Spinal cord (tissue), 9 donors: ENCODE measurements at regions not wholly inside any gene's neighbourhood (a gene's known extent, or its start where the extent isn't known, plus 50 kb on each side); places are given as distances from the start of the nearest gene placed in this dataset.
"Not testable (repeated sequence)": the region's sequence is repeated elsewhere in the genome, so short reads cannot be mapped to it uniquely, and the experiment has no call there.

Source experiments
- DNase-seq, 6 donors: peaks; one replicate each; pipeline versions ENCODE4 v3.0.0 to v3.0.0-alpha.2; 2013 to 2015; ENCODE audit warnings: low spot score in 6 of 6, low read depth in 4 of 6
- H3K27ac ChIP-seq: one replicate; pipeline ENCODE4 v1.5.1; 2013; ENCODE audit warnings: low read depth, low read length, control low read depth
- H3K27me3 ChIP-seq: one replicate; pipeline ENCODE4 v1.6.1; 2013; ENCODE audit warnings: low read length; ENCODE audit not compliant: control insufficient read depth, insufficient read depth
- H3K36me3 ChIP-seq: one replicate; pipeline ENCODE4 v1.6.1; 2013; ENCODE audit warnings: low read length; ENCODE audit not compliant: control insufficient read depth, insufficient read depth
- H3K4me1 ChIP-seq: one replicate; pipeline ENCODE4 v1.6.1; 2013; ENCODE audit warnings: low read length; ENCODE audit not compliant: control insufficient read depth, insufficient read depth
- H3K4me3 ChIP-seq: one replicate; pipeline ENCODE4 v1.5.1; 2013; ENCODE audit warnings: low read depth, low read length, control low read depth
- H3K9me3 ChIP-seq: one replicate; pipeline ENCODE4 v1.6.1; 2013; ENCODE audit warnings: low read length; ENCODE audit not compliant: control insufficient read depth, insufficient read depth
- WGBS: methylation state at CpG from one replicate; pipeline ENCODE4 v1.1.5; 2013; ENCODE audit warnings: missing lambda C conversion rate; ENCODE audit not compliant: insufficient coverage; 5-methylcytosine and 5-hydroxymethylcytosine counted together
- donor health status: healthy.

- DNase-seq: no peak
- WGBS: no CpG with 5 or more reads among the region's 2 CpGs
- no peak overlapping the region for H3K4me3 ChIP-seq
- no peak overlapping the region for H3K27ac ChIP-seq
- H3K36me3 ChIP-seq: no peaks in the 10 kb centered on the region
- H3K9me3 ChIP-seq: no peaks in the 10 kb centered on the region
- H3K4me1 ChIP-seq: no peaks in the 10 kb centered on the region
- no peaks in the 10 kb centered on the region for H3K27me3 ChIP-seq
Observed at GRCh38 chr18:46224181-46224775, 120.1 kb downstream of the HAUS1 start.

DNA sequence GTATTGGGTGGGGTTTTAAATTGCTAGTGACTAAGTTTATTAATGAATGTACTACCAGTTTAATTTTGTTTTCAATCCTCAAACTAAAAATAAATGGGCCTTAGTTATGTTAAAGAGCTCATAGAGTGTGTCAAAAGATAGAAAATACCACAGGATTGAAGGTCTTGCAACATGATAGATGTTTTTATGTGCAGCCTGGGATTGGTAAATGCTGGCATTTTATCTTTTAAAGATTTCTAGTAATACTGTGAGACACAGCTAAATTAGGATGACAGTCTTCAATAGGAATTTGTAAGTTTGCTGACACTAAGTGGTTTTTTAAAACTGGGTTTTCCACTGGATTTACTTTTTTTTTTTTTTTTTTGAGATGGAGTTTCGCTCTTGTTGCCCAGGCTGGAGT, 122.3 kb downstream of the HAUS1 start:
- no peak overlapping the region for H3K27ac ChIP-seq
- DNase-seq: no peak
- no peaks in the 10 kb centered on the region for H3K4me1 ChIP-seq
- WGBS: no CpG with 5 or more reads among the region's 1 CpG
- H3K9me3 ChIP-seq: no peaks in the 10 kb centered on the region
- no peak overlapping the region for H3K4me3 ChIP-seq
- H3K27me3 ChIP-seq: no peaks in the 10 kb centered on the region
- H3K36me3 ChIP-seq: no peaks in the 10 kb centered on the region

GRCh38 chr18:46229641-46230040, 125.5 kb downstream of the HAUS1 start:
- H3K9me3 ChIP-seq, H3K27me3 ChIP-seq, H3K4me1 ChIP-seq, H3K27ac ChIP-seq, H3K4me3 ChIP-seq, DNase-seq, H3K36me3 ChIP-seq: not testable (repeated sequence)
- 100% methylated on average over 7 of the region's 11 CpGs for WGBS

DNA sequence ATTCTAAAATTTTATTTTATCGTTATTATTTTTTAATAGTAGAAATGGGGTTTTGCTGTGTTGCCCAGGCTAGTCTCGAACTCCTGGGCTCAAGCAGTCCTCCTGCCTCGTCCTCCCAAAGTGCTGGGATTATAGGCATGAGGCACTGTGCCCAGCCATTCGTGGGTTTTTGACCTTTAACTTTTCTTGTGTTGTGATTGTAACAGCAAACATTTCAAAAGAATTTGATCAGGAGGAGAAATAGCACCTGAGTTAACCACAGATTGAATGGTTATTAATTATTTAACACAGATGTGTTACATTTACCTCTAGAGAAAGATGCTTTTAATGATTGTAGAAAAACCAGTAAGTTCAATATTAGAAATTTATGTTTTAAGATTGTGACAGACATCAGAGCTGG, 132.0 kb downstream of the HAUS1 start:
- no peak for DNase-seq
- Histone ChIP-seq H3K27me3 (no peaks in the 10 kb centered on the region), H3K36me3 (no peaks in the 10 kb centered on the region), H3K9me3 (no peaks in the 10 kb centered on the region), H3K27ac (no peak overlapping the region), H3K4me1 (no peaks in the 10 kb centered on the region), H3K4me3 (no peak overlapping the region)
- no CpG with 5 or more reads among the region's 4 CpGs for WGBS

DNA sequence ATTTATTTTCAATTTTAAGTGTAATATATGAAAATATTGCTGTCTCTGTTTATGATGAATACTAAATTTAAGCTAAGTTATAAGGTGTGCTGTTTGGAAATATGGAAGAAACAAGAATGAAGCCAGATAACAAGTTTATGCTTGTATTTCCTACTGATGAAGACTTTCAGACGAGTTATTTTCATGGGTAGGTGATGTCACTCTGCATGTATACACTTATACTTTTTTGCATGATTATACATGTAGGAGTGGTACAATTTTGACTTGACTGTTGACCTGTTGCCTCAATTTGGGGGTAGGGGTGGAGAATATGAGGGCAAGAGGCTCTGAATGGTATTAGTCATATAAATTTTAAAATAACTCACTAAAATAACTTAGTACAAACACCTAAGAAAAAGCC, 133.7 kb downstream of the HAUS1 start:
- no peaks in the 10 kb centered on the region for H3K27me3 ChIP-seq
- DNase-seq: no peak
- no peaks in the 10 kb centered on the region for H3K36me3 ChIP-seq
- WGBS: no CpG with 5 or more reads among the region's 1 CpG
- H3K4me1 ChIP-seq: no peaks in the 10 kb centered on the region
- no peak overlapping the region for H3K4me3 ChIP-seq
- H3K27ac ChIP-seq: no peak overlapping the region
- no peaks in the 10 kb centered on the region for H3K9me3 ChIP-seq

DNA sequence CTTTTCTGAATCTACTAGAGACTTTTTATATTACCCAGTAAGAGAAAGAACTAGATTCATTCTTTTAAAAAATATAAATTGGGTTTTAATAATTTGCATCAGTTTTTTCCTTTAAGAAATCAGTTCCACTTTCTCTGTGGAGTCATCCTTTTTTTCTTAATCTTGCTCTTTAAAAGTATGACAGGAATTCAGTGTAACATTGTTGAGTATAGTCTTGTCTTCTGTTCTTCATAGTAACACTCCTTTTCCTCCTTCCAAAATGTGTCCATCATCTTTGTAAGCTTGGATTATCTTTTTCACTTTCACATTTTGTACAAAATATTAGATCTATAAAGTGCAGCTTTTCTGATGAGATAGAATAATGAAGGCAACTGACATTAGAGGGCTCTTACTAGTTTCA, 135.4 kb downstream of the HAUS1 start:
- Histone ChIP-seq H3K27ac (no peak overlapping the region), H3K27me3 (no peaks in the 10 kb centered on the region), H3K4me3 (no peak overlapping the region), H3K4me1 (no peaks in the 10 kb centered on the region), H3K36me3 (no peaks in the 10 kb centered on the region), H3K9me3 (no peaks in the 10 kb centered on the region)
- no peak for DNase-seq

DNA sequence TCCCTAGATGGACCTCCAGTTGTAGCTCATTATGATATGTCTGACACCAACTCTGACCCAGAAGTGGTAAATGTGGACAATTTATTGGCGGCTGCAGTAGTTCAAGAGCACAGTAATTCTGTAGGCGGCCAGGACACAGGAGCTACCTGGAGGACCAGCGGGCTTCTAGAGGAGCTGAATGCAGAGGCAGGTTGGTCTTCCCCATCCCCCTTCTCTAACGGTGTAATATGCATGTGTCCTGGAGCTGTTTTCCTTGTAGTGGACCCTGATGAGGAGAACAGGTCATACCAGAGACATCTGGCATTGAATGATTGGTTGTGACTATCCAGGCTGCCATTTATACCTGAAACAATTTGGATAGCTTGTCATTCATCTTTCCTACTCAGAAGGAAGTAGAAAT, 135.8 kb downstream of the HAUS1 start:
- Histone ChIP-seq H3K4me3 (no peak overlapping the region), H3K36me3 (no peaks in the 10 kb centered on the region), H3K9me3 (no peaks in the 10 kb centered on the region), H3K4me1 (no peaks in the 10 kb centered on the region), H3K27me3 (no peaks in the 10 kb centered on the region), H3K27ac (no peak overlapping the region)
- WGBS: 100% methylated on average over 1 of the region's 4 CpGs
- DNase-seq: no peak

- not testable (repeated sequence) for H3K4me1 ChIP-seq, H3K36me3 ChIP-seq, H3K4me3 ChIP-seq, DNase-seq, H3K27me3 ChIP-seq, H3K27ac ChIP-seq, H3K9me3 ChIP-seq
- no CpG with 5 or more reads among the region's 7 CpGs for WGBS
Observed at GRCh38 chr18:46241393-46241792, 137.2 kb downstream of the HAUS1 start.

DNA sequence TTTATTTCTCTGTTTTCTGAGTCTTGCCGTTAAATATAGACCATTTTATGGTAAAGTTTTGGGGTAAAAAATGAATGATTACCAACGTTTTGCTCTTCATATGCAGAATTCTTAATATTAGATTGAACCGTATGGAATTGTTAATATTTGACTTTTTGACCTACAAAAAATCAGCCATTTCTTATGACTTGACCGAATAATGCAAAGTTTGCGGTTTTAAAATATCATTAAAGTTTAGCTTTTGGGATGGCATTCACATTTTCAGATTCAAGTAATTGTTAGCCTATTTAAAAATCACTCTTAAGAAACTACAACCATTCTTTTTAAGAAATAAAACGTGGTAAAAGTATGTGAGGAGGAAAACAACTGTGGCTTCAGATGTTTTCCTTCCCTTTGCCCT, 138.0 kb downstream of the HAUS1 start:
- WGBS: no CpG with 5 or more reads among the region's 6 CpGs
- DNase-seq: no peak
- H3K27me3 ChIP-seq: no peaks in the 10 kb centered on the region
- H3K36me3 ChIP-seq: no peaks in the 10 kb centered on the region
- no peaks in the 10 kb centered on the region for H3K9me3 ChIP-seq
- no peaks in the 10 kb centered on the region for H3K4me1 ChIP-seq
- no peak overlapping the region for H3K27ac ChIP-seq
- H3K4me3 ChIP-seq: no peak overlapping the region

GRCh38 chr18:46243095-46243494, 138.9 kb downstream of the HAUS1 start:
- Histone ChIP-seq H3K27me3 (no peaks in the 10 kb centered on the region), H3K4me3 (no peak overlapping the region), H3K4me1 (no peaks in the 10 kb centered on the region), H3K27ac (no peak overlapping the region), H3K9me3 (no peaks in the 10 kb centered on the region), H3K36me3 (no peaks in the 10 kb centered on the region)
- no peak for DNase-seq
- WGBS: no CpG with 5 or more reads among the region's 1 CpG
